ENCODE measurements at regions not wholly inside any gene's neighbourhood (a gene's known extent, or its start where the extent isn't known, plus 50 kb on each side); places are given as distances from the start of the nearest gene placed in this dataset.
"Not testable (repeated sequence)": the region's sequence is repeated elsewhere in the genome, so short reads cannot be mapped to it uniquely, and the experiment has no call there.

GRCh38 chr12:58750484-58750883 lies 169.8 kb downstream of the LRIG3 start:
- DNase-seq = no peak

- no peak for DNase-seq
Measured at GRCh38 chr12:58757422-58757821, 162.9 kb downstream of the LRIG3 start.

- DNase-seq = not testable (repeated sequence)
Measured at GRCh38 chr12:58759745-58760144, 160.6 kb downstream of the LRIG3 start.

GRCh38 chr12:58761308-58761707 lies 159.0 kb downstream of the LRIG3 start:
- DNase-seq = no peak

- no peak for DNase-seq
Measured at GRCh38 chr12:58764100-58764953, 156.0 kb downstream of the LRIG3 start.

GRCh38 chr12:58765076-58765475 lies 155.2 kb downstream of the LRIG3 start:
- DNase-seq = no peak

GRCh38 chr12:58765653-58766512 lies 154.4 kb downstream of the LRIG3 start:
- no peak for DNase-seq

GRCh38 chr12:58766513-58766870 lies 153.8 kb downstream of the LRIG3 start:
- no peak for DNase-seq

GRCh38 chr12:58767496-58767895 lies 152.8 kb downstream of the LRIG3 start:
- no peak for DNase-seq

GRCh38 chr12:58773986-58774385 lies 146.3 kb downstream of the LRIG3 start:
- DNase-seq = no peak

GRCh38 chr12:58774731-58775130 lies 145.6 kb downstream of the LRIG3 start:
- no peak for DNase-seq

GRCh38 chr12:58775396-58775795 lies 144.9 kb downstream of the LRIG3 start:
- DNase-seq = no peak

- no peak for DNase-seq
Measured at GRCh38 chr12:58776144-58776543, 144.2 kb downstream of the LRIG3 start.

GRCh38 chr12:58777815-58778214 lies 142.5 kb downstream of the LRIG3 start:
- no peak for DNase-seq

GRCh38 chr12:58781609-58782008 lies 138.7 kb downstream of the LRIG3 start:
- DNase-seq = no peak

- DNase-seq = no peak
Measured at GRCh38 chr12:58787021-58787760, 133.1 kb downstream of the LRIG3 start.

GRCh38 chr12:58794859-58795258 lies 125.4 kb downstream of the LRIG3 start:
- DNase-seq = no peak

GRCh38 chr12:58795825-58796224 lies 124.5 kb downstream of the LRIG3 start:
- no peak for DNase-seq

- DNase-seq = no peak
Measured at GRCh38 chr12:58801986-58802385, 118.3 kb downstream of the LRIG3 start.

GRCh38 chr12:58803908-58804307 lies 116.4 kb downstream of the LRIG3 start:
- no peak for DNase-seq

GRCh38 chr12:58804749-58805148 lies 115.6 kb downstream of the LRIG3 start:
- DNase-seq = no peak

- no peak for DNase-seq
Measured at GRCh38 chr12:58809064-58809607, 111.2 kb downstream of the LRIG3 start.

- DNase-seq = no peak
Measured at GRCh38 chr12:58811346-58811745, 109.0 kb downstream of the LRIG3 start.
